ENCODE measurements at regions not wholly inside any gene's neighbourhood (a gene's known extent, or its start where the extent isn't known, plus 50 kb on each side); places are given as distances from the start of the nearest gene placed in this dataset.

DNA sequence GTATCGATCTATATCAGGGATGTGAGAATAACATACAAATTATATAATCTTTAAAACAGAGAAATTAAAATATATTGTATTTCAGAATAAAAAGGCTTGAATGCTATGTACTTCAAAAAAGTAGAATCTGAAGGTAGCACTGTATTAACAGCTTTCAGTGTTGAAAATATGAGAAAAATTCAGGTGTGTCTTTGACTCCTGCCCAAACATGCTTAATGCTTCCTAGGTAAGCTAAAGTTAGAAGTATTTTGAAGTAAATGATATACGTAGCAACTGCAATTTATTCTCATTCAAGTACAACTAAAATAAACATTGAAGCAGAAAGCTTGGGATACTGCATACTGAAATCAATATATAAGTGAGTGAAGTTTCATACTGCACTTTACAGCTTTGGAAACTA lies 1082.0 kb upstream of the ACVR2A start:
- peaks cover 16% of the 10 kb centered on the region for H3K4me1 ChIP-seq (ENCODE audit: insufficient read depth, low read length)
- no peaks in the 10 kb centered on the region for H3K36me3 ChIP-seq (ENCODE audit: low read depth, low read length)
- intact Hi-C loops (cut with micrococcal nuclease) = no loop called here
- ChIA-PET POLR2A (ENCODE audit: unreplicated experiment) (no interaction called here), CTCF (no interaction called here)
- no peak overlapping the region for H2AFZ ChIP-seq (ENCODE audit: low read length)
- no peaks in the 10 kb centered on the region for H3K9me2 ChIP-seq (replicated peaks; ENCODE audit: low read length)
- no peak for ATAC-seq
- no peak overlapping the region for H3K27ac ChIP-seq (ENCODE audit: low read length)
- H4K20me1 ChIP-seq (ENCODE audit: low read length) = no peaks in the 10 kb centered on the region
- no peak for DNase-seq
- no peak overlapping the region for H3K9ac ChIP-seq (ENCODE audit: low read length)
- no peaks in the 10 kb centered on the region for H3K9me3 ChIP-seq (ENCODE audit: low read length)
- no peak overlapping the region for H3K4me3 ChIP-seq (ENCODE audit: low read length)
- TF ChIP-seq EZH2phosphoT487 (IDR thresholded peaks at IDR 0.05; ENCODE audit: borderline replicate concordance, low read length) (no peak), EZH2 (IDR thresholded peaks at IDR 0.05; ENCODE audit: low read length, unreplicated experiment) (no peak), CTCF (conservative IDR thresholded peaks at IDR 0.05; ENCODE audit: low read depth, low read length) (no peak)
- H3F3A ChIP-seq (ENCODE audit: low read length, unreplicated experiment) = no peaks in the 10 kb centered on the region
- H3K27me3 ChIP-seq (ENCODE audit: low read length) = no peaks in the 10 kb centered on the region
- no peak overlapping the region for H3K4me2 ChIP-seq (ENCODE audit: low read length)
- no TSS peak for BruUV-seq (replicated peaks)
- no peaks in the 10 kb centered on the region for H3K79me2 ChIP-seq (ENCODE audit: low read length)

- Histone ChIP-seq H3K36me3 (ENCODE audit: low read depth, low read length) (no peaks in the 10 kb centered on the region), H3K4me1 (ENCODE audit: insufficient read depth, low read length) (no peaks in the 10 kb centered on the region), H3K9me2 (replicated peaks; ENCODE audit: low read length) (no peaks in the 10 kb centered on the region), H3K27ac (ENCODE audit: low read length) (no peak overlapping the region), H3K9me3 (ENCODE audit: low read length) (no peaks in the 10 kb centered on the region), H3F3A (ENCODE audit: low read length, unreplicated experiment) (no peaks in the 10 kb centered on the region), H3K9ac (ENCODE audit: low read length) (no peak overlapping the region), H4K20me1 (ENCODE audit: low read length) (no peaks in the 10 kb centered on the region), H3K79me2 (ENCODE audit: low read length) (no peaks in the 10 kb centered on the region), H2AFZ (ENCODE audit: low read length) (no peak overlapping the region), H3K4me2 (ENCODE audit: low read length) (no peak overlapping the region), H3K27me3 (ENCODE audit: low read length) (no peaks in the 10 kb centered on the region), H3K4me3 (ENCODE audit: low read length) (no peak overlapping the region)
- ChIA-PET POLR2A (ENCODE audit: unreplicated experiment) (no interaction called here), CTCF (no interaction called here)
- intact Hi-C loops (cut with micrococcal nuclease) = no loop called here
- no peak for DNase-seq
- BruUV-seq (replicated peaks) = no TSS peak
- TF ChIP-seq CTCF (conservative IDR thresholded peaks at IDR 0.05; ENCODE audit: low read depth, low read length) (no peak), EZH2 (IDR thresholded peaks at IDR 0.05; ENCODE audit: low read length, unreplicated experiment) (no peak), EZH2phosphoT487 (IDR thresholded peaks at IDR 0.05; ENCODE audit: borderline replicate concordance, low read length) (no peak)
- ATAC-seq = no peak
Observed at GRCh38 chr2:146754606-146755005, 1090.2 kb upstream of the ACVR2A start.

GRCh38 chr2:146748046-146748445 lies 1096.8 kb upstream of the ACVR2A start:
- H3K9me3 ChIP-seq (ENCODE audit: low read length) = no peaks in the 10 kb centered on the region
- TF ChIP-seq CTCF (conservative IDR thresholded peaks at IDR 0.05; ENCODE audit: low read depth, low read length) (no peak), EZH2phosphoT487 (IDR thresholded peaks at IDR 0.05; ENCODE audit: borderline replicate concordance, low read length) (no peak), EZH2 (IDR thresholded peaks at IDR 0.05; ENCODE audit: low read length, unreplicated experiment) (no peak)
- H3K79me2 ChIP-seq (ENCODE audit: low read length) = no peaks in the 10 kb centered on the region
- no peaks in the 10 kb centered on the region for H3K36me3 ChIP-seq (ENCODE audit: low read depth, low read length)
- H3K4me2 ChIP-seq (ENCODE audit: low read length) = no peak overlapping the region
- no peak overlapping the region for H3K27ac ChIP-seq (ENCODE audit: low read length)
- no peak for ATAC-seq
- H3K4me1 ChIP-seq (ENCODE audit: insufficient read depth, low read length) = no peaks in the 10 kb centered on the region
- H3K4me3 ChIP-seq (ENCODE audit: low read length) = no peak overlapping the region
- ChIA-PET POLR2A (ENCODE audit: unreplicated experiment) (no interaction called here), CTCF (no interaction called here)
- no peaks in the 10 kb centered on the region for H4K20me1 ChIP-seq (ENCODE audit: low read length)
- H2AFZ ChIP-seq (ENCODE audit: low read length) = no peak overlapping the region
- H3K27me3 ChIP-seq (ENCODE audit: low read length) = no peaks in the 10 kb centered on the region
- BruUV-seq (replicated peaks) = no TSS peak
- no peak overlapping the region for H3K9ac ChIP-seq (ENCODE audit: low read length)
- intact Hi-C loops (cut with micrococcal nuclease) = no loop called here
- DNase-seq = no peak
- no peaks in the 10 kb centered on the region for H3F3A ChIP-seq (ENCODE audit: low read length, unreplicated experiment)
- H3K9me2 ChIP-seq (replicated peaks; ENCODE audit: low read length) = no peaks in the 10 kb centered on the region

Measured in PC-3 (cell line).